ENCODE measurements at regions not wholly inside any gene's neighbourhood (a gene's known extent, or its start where the extent isn't known, plus 50 kb on each side); places are given as distances from the start of the nearest gene placed in this dataset.

GRCh38 chrX:4932790-4933189, 1219.3 kb upstream of the PRKX start:
- Histone ChIP-seq H3K9ac (ENCODE audit: low read depth, low read length) (no peak overlapping the region), H2AFZ (replicated peaks; ENCODE audit: low read length, poor library complexity) (no peak overlapping the region), H3K9me3 (ENCODE audit: control insufficient read depth, insufficient read depth, low read length) (peaks cover 7% of the 10 kb centered on the region), H2BK120ac (ENCODE audit: low read depth, low read length) (no peak overlapping the region), H3K4me2 (ENCODE audit: low read depth, low read length) (no peak overlapping the region), H4K20me1 (ENCODE audit: insufficient read depth, low read length) (no peaks in the 10 kb centered on the region), H3K4me1 (ENCODE audit: control insufficient read depth, insufficient read depth, low read length) (no peaks in the 10 kb centered on the region), H3K56ac (ENCODE audit: extremely low read depth, insufficient read depth, low read length) (no peak overlapping the region), H2BK20ac (ENCODE audit: low read depth, low read length) (no peak overlapping the region), H4K91ac (ENCODE audit: insufficient read depth, low read depth, low read length) (no peak overlapping the region), H3K4ac (ENCODE audit: low read depth, low read length) (no peak overlapping the region), H2BK5ac (ENCODE audit: low read depth, low read length, poor library complexity, severe bottlenecking) (no peak overlapping the region), H3K18ac (ENCODE audit: low read depth, low read length) (no peak overlapping the region), H2AK9ac (replicated peaks; ENCODE audit: low read depth, low read length, poor library complexity) (no peak overlapping the region), H4K5ac (ENCODE audit: low read depth, low read length) (no peak overlapping the region), H3K4me3 (ENCODE audit: insufficient read depth, low read depth, low read length) (no peak overlapping the region), H2AK5ac (ENCODE audit: low read depth, low read length) (no peak overlapping the region), H3K36me3 (ENCODE audit: control insufficient read depth, insufficient read depth, low read length) (no peaks in the 10 kb centered on the region), H3K27ac (ENCODE audit: insufficient read depth, low read length) (no peak overlapping the region), H2BK15ac (ENCODE audit: low read depth, low read length) (no peak overlapping the region), H3K79me1 (ENCODE audit: low read depth in 1 of 2, low read length in 2 of 2) (no peaks in the 10 kb centered on the region), H3K27me3 (ENCODE audit: control insufficient read depth, insufficient read depth, low read length) (no peaks in the 10 kb centered on the region), H3K9me1 (ENCODE audit: insufficient read depth, low read length) (no peaks in the 10 kb centered on the region), H4K8ac (ENCODE audit: low read depth in 2 of 2, low read length in 2 of 2) (no peak overlapping the region), H3K14ac (replicated peaks; ENCODE audit: low read depth, low read length) (no peak overlapping the region), H3K23ac (ENCODE audit: low read depth, low read length) (no peak overlapping the region)
- CTCF ChIA-PET: no interaction called here
- ATAC-seq (ENCODE audit: low read depth) (no peak), DNase-seq (no peak)
- dilution Hi-C loops (cut with HindIII; ENCODE audit: low sequenced_read_pairs, unreplicated experiment) (no loop called here), in situ Hi-C loops (cut with MboI; ENCODE audit: low sequenced_read_pairs) (no loop called here), intact Hi-C loops (cut with micrococcal nuclease) (no loop called here)
- POLR2A ChIA-PET (ENCODE audit: unreplicated experiment): no interaction called here
- no peak for TF ChIP-seq NFE2L2 (IDR thresholded peaks at IDR 0.05; ENCODE audit: low read depth, low read length)
- TF ChIP-seq FOS (IDR thresholded peaks at IDR 0.05; ENCODE audit: low read depth, low read length): no peak
- TF ChIP-seq RCOR1 (IDR thresholded peaks at IDR 0.05; ENCODE audit: insufficient replicate concordance, low read length): no peak
- TF ChIP-seq RFX5 (IDR thresholded peaks at IDR 0.05; ENCODE audit: low read depth, low read length): no peak
- TF ChIP-seq ELK1 (IDR thresholded peaks at IDR 0.05; ENCODE audit: borderline replicate concordance, low read depth, low read length): no peak
- TF ChIP-seq CTCF (conservative IDR thresholded peaks at IDR 0.05; ENCODE audit: low read depth, low read length): no peak
- TF ChIP-seq RAD21 (IDR thresholded peaks at IDR 0.05; ENCODE audit: low read length): no peak
- no peak for TF ChIP-seq CHD1 (IDR thresholded peaks at IDR 0.05; ENCODE audit: low read depth, low read length)
- no peak for TF ChIP-seq BHLHE40 (IDR thresholded peaks at IDR 0.05; ENCODE audit: low read depth, low read length)
- no peak for TF ChIP-seq SMC3 (IDR thresholded peaks at IDR 0.05; ENCODE audit: low read depth, low read length)
- no peak for TF ChIP-seq POLR2A (IDR thresholded peaks at IDR 0.05; ENCODE audit: low read depth, low read length)
- TF ChIP-seq MXI1 (IDR thresholded peaks at IDR 0.05; ENCODE audit: borderline replicate concordance, low read depth, low read length): no peak
- TF ChIP-seq MAFK (IDR thresholded peaks at IDR 0.05; ENCODE audit: low read depth, low read length): no peak
- no peak for TF ChIP-seq MAZ (IDR thresholded peaks at IDR 0.05; ENCODE audit: borderline replicate concordance, low read depth, low read length)
- no peak for TF ChIP-seq CEBPB (IDR thresholded peaks at IDR 0.05; ENCODE audit: low read depth, low read length)
- WGBS, 2 experiments (ENCODE audit: extremely low coverage in 2 of 2, insufficient read length in 1 of 2): no CpG with 5 or more reads among the region's 5 CpGs
- BruUV-seq (replicated peaks): no TSS peak

All from IMR-90 (cell line).